Neural progenitor cell (in vitro differentiated cells): ENCODE measurements at regions not wholly inside any gene's neighbourhood (a gene's known extent, or its start where the extent isn't known, plus 50 kb on each side); places are given as distances from the start of the nearest gene placed in this dataset.

Experiments
- CTCF ChIP-seq: fragments of 200-600 bp; sonication (generic); IDR thresholded peaks from 2 replicates; pipeline ENCODE4 v1.5.1; 2017; ENCODE audit warnings: antibody characterized with exemption, mild to moderate bottlenecking
- EZH2 ChIP-seq: fragments of 200-600 bp; sonication (generic); IDR thresholded peaks from 2 replicates; pipeline ENCODE4 v1.6.1; 2017; ENCODE audit warnings: antibody characterized with exemption, mild to moderate bottlenecking, moderate library complexity
- EZH2phosphoT487 ChIP-seq: fragments of 200-600 bp; sonication (generic); IDR thresholded peaks from 2 replicates; pipeline ENCODE4 v1.6.1; 2017; ENCODE audit warnings: antibody characterized with exemption

DNA sequence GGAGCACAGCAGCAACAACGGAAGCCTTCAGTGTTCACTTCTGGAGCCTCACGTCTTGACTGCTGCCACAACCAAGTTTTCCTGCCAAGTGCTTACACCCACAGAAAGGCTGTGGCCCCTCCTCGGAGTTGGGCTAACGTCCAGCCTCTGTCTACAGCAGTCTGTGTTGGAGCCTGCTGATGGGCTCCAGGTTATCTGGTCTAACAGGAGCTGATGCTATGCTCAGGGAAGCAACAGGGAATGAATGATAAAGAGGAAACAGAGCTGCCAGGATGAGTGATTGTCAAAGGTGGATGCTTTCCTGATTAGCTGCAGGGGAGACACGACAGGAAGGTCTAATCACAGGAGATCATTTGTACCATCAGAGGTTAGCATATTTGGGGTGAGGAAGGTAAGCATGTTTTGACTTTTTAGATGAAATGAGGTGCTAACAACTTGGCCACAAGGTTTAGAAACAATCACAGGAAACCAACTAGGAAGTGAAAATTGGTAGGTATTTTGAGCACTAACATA is 53.8 kb upstream of the RCBTB2 start:
- TF ChIP-seq EZH2 (no peak), CTCF (no peak), EZH2phosphoT487 (no peak)
